ENCODE measurements at regions not wholly inside any gene's neighbourhood (a gene's known extent, or its start where the extent isn't known, plus 50 kb on each side); places are given as distances from the start of the nearest gene placed in this dataset.

DNA sequence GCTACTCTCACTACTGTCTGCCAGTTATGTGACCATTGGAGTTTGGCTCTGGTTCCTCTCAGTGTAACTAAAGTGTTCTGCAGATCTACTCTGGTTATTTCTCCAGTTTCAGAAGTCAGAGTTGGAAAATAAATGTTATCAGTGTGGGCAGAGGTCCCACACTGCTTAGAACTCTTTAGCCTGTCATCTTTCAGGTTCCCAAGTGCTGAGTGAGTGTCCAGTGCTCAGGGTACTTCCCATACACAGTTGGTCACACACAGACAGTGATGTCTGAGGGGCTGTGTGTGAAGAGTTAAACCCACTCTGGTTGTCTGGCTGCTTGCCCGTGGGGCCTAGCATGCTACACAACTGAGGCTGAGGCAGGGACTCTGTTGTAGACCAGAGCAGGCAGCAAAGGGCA, 421.8 kb upstream of the MEX3C start:
- Histone ChIP-seq H3K9me1 (ENCODE audit: control insufficient read depth, insufficient read depth, low read length) (no peaks in the 10 kb centered on the region), H3K4me1 (replicated peaks in 1 of 2; ENCODE audit: control insufficient read depth in 2 of 2, insufficient read depth in 2 of 2, low read length in 2 of 2) (no peaks in the 10 kb centered on the region), H3K4me2 (ENCODE audit: insufficient read depth, low read length) (no peak overlapping the region), H4K20me1 (replicated peaks; ENCODE audit: control insufficient read depth, insufficient read depth, low read length) (no peaks in the 10 kb centered on the region), H2AFZ (ENCODE audit: low read depth, low read length) (no peak overlapping the region), H3K4me3 (no peak overlapping the region), H3K9ac (ENCODE audit: insufficient read depth in 1 of 2, low read depth in 2 of 2, low read length in 2 of 2) (no peak overlapping the region), H3K27ac (ENCODE audit: extremely low read depth, low read depth, low read length) (no peak overlapping the region), H3K9me3 (replicated peaks; ENCODE audit: control insufficient read depth, insufficient read depth, low read depth, low read length) (no peaks in the 10 kb centered on the region), H3K79me2 (ENCODE audit: control insufficient read depth, insufficient read depth, low read length) (no peaks in the 10 kb centered on the region), H3K27me3 (ENCODE audit: control insufficient read depth in 2 of 2, insufficient read depth in 2 of 2, low read length in 2 of 2) (no peaks in the 10 kb centered on the region), H3K36me3 (ENCODE audit: control insufficient read depth, insufficient read depth, low read length) (no peaks in the 10 kb centered on the region)
- WGBS (ENCODE audit: insufficient coverage, low coverage, missing lambda C conversion rate): no CpG with 5 or more reads among the region's 1 CpG
- no peak for FAIRE-seq
- intact Hi-C loops (cut with micrococcal nuclease) (no loop called here), in situ Hi-C loops (cut with MboI) (no loop called here)
- POLR2A ChIA-PET: no interaction called here
- BruUV-seq (replicated peaks): no TSS peak
- CTCF ChIA-PET (ENCODE audit: low intra/inter-chr PET ratio): no interaction called here
- no peak for DNase-seq (ENCODE audit: extremely low read depth in 1 of 4, low spot score in 3 of 4)
- ATAC-seq: no peak
- TF ChIP-seq PHF20 (IDR thresholded peaks at IDR 0.05; ENCODE audit: partially characterized antibody): no peak
- no peak for TF ChIP-seq NR2C2 (CRISPR knock-in tag; IDR thresholded peaks at IDR 0.05)
- no peak for TF ChIP-seq NR2C2 (tag; IDR thresholded peaks at IDR 0.05)
- no peak for TF ChIP-seq ZNF354B (CRISPR knock-in tag; IDR thresholded peaks at IDR 0.05)
- TF ChIP-seq ZNF695 (CRISPR knock-in tag; IDR thresholded peaks at IDR 0.05): no peak
- TF ChIP-seq ZNF324 (CRISPR knock-in tag; IDR thresholded peaks at IDR 0.05): no peak
- TF ChIP-seq, protein P1, sequence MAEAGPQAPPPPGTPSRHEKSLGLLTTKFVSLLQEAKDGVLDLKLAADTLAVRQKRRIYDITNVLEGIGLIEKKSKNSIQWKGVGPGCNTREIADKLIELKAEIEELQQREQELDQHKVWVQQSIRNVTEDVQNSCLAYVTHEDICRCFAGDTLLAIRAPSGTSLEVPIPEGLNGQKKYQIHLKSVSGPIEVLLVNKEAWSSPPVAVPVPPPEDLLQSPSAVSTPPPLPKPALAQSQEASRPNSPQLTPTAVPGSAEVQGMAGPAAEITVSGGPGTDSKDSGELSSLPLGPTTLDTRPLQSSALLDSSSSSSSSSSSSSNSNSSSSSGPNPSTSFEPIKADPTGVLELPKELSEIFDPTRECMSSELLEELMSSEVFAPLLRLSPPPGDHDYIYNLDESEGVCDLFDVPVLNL (CRISPR knock-in tag; IDR thresholded peaks at IDR 0.05; ENCODE audit: low read depth): no peak
- TF ChIP-seq PHB2 (IDR thresholded peaks at IDR 0.05; ENCODE audit: low read depth): no peak
- TF ChIP-seq, protein P2, sequence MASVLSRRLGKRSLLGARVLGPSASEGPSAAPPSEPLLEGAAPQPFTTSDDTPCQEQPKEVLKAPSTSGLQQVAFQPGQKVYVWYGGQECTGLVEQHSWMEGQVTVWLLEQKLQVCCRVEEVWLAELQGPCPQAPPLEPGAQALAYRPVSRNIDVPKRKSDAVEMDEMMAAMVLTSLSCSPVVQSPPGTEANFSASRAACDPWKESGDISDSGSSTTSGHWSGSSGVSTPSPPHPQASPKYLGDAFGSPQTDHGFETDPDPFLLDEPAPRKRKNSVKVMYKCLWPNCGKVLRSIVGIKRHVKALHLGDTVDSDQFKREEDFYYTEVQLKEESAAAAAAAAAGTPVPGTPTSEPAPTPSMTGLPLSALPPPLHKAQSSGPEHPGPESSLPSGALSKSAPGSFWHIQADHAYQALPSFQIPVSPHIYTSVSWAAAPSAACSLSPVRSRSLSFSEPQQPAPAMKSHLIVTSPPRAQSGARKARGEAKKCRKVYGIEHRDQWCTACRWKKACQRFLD (CRISPR knock-in tag; IDR thresholded peaks at IDR 0.05): no peak
- no peak for TF ChIP-seq ATF1 (CRISPR knock-in tag; IDR thresholded peaks at IDR 0.05)
- no peak for TF ChIP-seq ATF1 (tag; IDR thresholded peaks at IDR 0.05)
- TF ChIP-seq, protein P3, sequence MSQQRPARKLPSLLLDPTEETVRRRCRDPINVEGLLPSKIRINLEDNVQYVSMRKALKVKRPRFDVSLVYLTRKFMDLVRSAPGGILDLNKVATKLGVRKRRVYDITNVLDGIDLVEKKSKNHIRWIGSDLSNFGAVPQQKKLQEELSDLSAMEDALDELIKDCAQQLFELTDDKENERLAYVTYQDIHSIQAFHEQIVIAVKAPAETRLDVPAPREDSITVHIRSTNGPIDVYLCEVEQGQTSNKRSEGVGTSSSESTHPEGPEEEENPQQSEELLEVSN (IDR thresholded peaks at IDR 0.05; ENCODE audit: borderline replicate concordance in 1 of 2, extremely low read depth in 1 of 2, insufficient read depth in 1 of 2, insufficient read length in 1 of 2, low read depth in 1 of 2, low read length in 1 of 2, poor library complexity in 1 of 2, severe bottlenecking in 1 of 2): no peak
- TF ChIP-seq, protein P4, sequence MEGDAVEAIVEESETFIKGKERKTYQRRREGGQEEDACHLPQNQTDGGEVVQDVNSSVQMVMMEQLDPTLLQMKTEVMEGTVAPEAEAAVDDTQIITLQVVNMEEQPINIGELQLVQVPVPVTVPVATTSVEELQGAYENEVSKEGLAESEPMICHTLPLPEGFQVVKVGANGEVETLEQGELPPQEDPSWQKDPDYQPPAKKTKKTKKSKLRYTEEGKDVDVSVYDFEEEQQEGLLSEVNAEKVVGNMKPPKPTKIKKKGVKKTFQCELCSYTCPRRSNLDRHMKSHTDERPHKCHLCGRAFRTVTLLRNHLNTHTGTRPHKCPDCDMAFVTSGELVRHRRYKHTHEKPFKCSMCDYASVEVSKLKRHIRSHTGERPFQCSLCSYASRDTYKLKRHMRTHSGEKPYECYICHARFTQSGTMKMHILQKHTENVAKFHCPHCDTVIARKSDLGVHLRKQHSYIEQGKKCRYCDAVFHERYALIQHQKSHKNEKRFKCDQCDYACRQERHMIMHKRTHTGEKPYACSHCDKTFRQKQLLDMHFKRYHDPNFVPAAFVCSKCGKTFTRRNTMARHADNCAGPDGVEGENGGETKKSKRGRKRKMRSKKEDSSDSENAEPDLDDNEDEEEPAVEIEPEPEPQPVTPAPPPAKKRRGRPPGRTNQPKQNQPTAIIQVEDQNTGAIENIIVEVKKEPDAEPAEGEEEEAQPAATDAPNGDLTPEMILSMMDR (IDR thresholded peaks at IDR 0.05 in 2 of 3, conservative IDR thresholded peaks at IDR 0.05 in 1 of 3; ENCODE audit: insufficient read depth in 2 of 3, low read depth in 1 of 3, low read length in 3 of 3): no peak
- TF ChIP-seq PCBP2 (IDR thresholded peaks at IDR 0.05; ENCODE audit: low read depth, low read length, poor library complexity, severe bottlenecking): no peak
- no peak for TF ChIP-seq SMAD1 (IDR thresholded peaks at IDR 0.05; ENCODE audit: low read depth, low read length, partially characterized antibody)
- no peak for TF ChIP-seq EP400 (IDR thresholded peaks at IDR 0.05)
- TF ChIP-seq, protein P5, sequence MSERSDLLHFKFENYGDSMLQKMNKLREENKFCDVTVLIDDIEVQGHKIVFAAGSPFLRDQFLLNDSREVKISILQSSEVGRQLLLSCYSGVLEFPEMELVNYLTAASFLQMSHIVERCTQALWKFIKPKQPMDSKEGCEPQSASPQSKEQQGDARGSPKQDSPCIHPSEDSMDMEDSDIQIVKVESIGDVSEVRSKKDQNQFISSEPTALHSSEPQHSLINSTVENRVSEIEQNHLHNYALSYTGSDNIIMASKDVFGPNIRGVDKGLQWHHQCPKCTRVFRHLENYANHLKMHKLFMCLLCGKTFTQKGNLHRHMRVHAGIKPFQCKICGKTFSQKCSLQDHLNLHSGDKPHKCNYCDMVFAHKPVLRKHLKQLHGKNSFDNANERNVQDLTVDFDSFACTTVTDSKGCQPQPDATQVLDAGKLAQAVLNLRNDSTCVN (CRISPR knock-in tag; IDR thresholded peaks at IDR 0.05): no peak
- TF ChIP-seq HCFC1 (IDR thresholded peaks at IDR 0.05; ENCODE audit: low read depth, low read length): no peak

Measured in K562 (cell line).